ENCODE measurements at regions not wholly inside any gene's neighbourhood (a gene's known extent, or its start where the extent isn't known, plus 50 kb on each side); places are given as distances from the start of the nearest gene placed in this dataset.

- DNase-seq, result no peak
Measured at GRCh38 chr9:12457237-12457636, 235.9 kb upstream of the TYRP1 start.

GRCh38 chr9:12461763-12462460 lies 231.3 kb upstream of the TYRP1 start:
- no peak for DNase-seq

- DNase-seq, result no peak
Measured at GRCh38 chr9:12462861-12463260, 230.3 kb upstream of the TYRP1 start.

GRCh38 chr9:12463641-12464040 lies 229.5 kb upstream of the TYRP1 start:
- no peak for DNase-seq

- no peak for DNase-seq
Measured at GRCh38 chr9:12464400-12464799, 228.8 kb upstream of the TYRP1 start.

GRCh38 chr9:12464910-12465512 lies 228.2 kb upstream of the TYRP1 start:
- peak; percentile 2 to 38 (median 37) for DNase-seq

GRCh38 chr9:12469084-12469483 lies 224.1 kb upstream of the TYRP1 start:
- DNase-seq, result no peak

GRCh38 chr9:12494411-12494810 lies 198.8 kb upstream of the TYRP1 start:
- DNase-seq, result no peak

- no peak for DNase-seq
Measured at GRCh38 chr9:12497790-12498189, 195.4 kb upstream of the TYRP1 start.

- no peak for DNase-seq
Measured at GRCh38 chr9:12502520-12502919, 190.7 kb upstream of the TYRP1 start.

GRCh38 chr9:12503606-12504122 lies 189.5 kb upstream of the TYRP1 start:
- no peak for DNase-seq

GRCh38 chr9:12510551-12510950 lies 182.6 kb upstream of the TYRP1 start:
- no peak for DNase-seq

GRCh38 chr9:12511726-12512125 lies 181.5 kb upstream of the TYRP1 start:
- no peak for DNase-seq

- DNase-seq, result no peak
Measured at GRCh38 chr9:12516031-12516430, 177.2 kb upstream of the TYRP1 start.

- DNase-seq, result no peak
Measured at GRCh38 chr9:12516573-12516972, 176.6 kb upstream of the TYRP1 start.

- no peak for DNase-seq
Measured at GRCh38 chr9:12538842-12539579, 154.2 kb upstream of the TYRP1 start.

- DNase-seq, result no peak
Measured at GRCh38 chr9:12539580-12539975, 153.6 kb upstream of the TYRP1 start.

- DNase-seq, result no peak
Measured at GRCh38 chr9:12544700-12545099, 148.5 kb upstream of the TYRP1 start.

GRCh38 chr9:12554636-12555035 lies 138.5 kb upstream of the TYRP1 start:
- peak in 1 of 4 experiments; percentile 1 for DNase-seq

- no peak for DNase-seq
Measured at GRCh38 chr9:12566404-12567090, 126.6 kb upstream of the TYRP1 start.

- DNase-seq, result no peak
Measured at GRCh38 chr9:12584656-12585522, 108.3 kb upstream of the TYRP1 start.

GRCh38 chr9:12595400-12595799 lies 97.8 kb upstream of the TYRP1 start:
- DNase-seq, result no peak

Measured in suppressor macrophage (primary cell).